Right lung (tissue), 2 donors: ENCODE measurements at regions not wholly inside any gene's neighbourhood (a gene's known extent, or its start where the extent isn't known, plus 50 kb on each side); places are given as distances from the start of the nearest gene placed in this dataset.
"Not testable (repeated sequence)": the region's sequence is repeated elsewhere in the genome, so short reads cannot be mapped to it uniquely, and the experiment has no call there.

ENCODE experiments used
- DNase-seq, 2 donors: peaks; one replicate each; pipeline ENCODE4 v3.0.0-alpha.2; 2013

GRCh38 chr15:60135961-60136360 is 131.8 kb downstream of the FOXB1 start:
- DNase-seq: no peak

GRCh38 chr15:60137711-60138396 is 133.7 kb downstream of the FOXB1 start:
- no peak for DNase-seq

GRCh38 chr15:60138397-60138968 is 134.4 kb downstream of the FOXB1 start:
- no peak for DNase-seq

- DNase-seq: no peak
Observed at GRCh38 chr15:60152386-60152785, 148.3 kb downstream of the FOXB1 start.

DNA sequence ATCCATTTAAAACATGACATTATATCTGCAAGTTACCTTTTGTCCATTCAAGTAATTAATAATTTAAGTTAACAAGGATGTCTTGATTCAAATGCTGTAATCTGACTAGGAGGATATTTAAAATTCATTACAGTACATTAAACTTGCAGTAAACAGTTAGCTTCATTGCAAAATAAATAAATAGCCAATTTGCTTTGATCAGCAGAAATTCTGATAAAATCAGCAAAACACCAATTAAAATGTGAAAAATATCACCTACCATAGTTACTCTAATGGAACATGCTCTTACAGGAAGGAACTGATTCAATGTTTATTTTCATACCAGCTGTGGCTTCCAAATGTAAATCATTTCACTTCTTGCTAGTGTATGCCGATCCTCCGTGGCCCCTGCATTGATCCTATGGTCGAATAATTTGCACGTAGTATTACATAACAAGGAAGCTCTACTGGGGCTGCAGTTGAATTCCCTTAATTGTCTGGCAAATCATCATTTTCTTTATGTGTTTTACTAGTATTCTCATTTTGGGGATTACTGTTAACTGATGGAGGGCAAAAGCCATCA is 150.7 kb downstream of the FOXB1 start:
- no peak for DNase-seq

DNA sequence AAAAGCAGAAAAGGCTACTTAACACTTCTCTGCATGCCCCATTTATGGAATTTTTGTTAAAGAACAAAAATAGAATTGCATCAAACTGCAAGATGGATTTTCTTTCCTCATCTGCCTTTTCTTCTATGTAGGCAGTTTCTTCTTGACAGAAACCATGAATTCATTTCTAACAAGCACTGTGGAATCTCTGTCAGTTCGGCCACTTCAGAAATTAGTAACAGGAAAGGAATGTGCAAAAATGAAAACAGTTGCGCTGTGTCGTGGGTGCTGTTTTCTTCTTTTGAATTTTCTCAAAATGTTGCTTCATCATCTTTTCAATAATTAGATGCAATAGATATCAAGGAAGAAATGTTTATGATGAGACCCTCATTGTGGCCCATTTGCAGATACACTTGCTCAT is 151.6 kb downstream of the FOXB1 start:
- DNase-seq: no peak

GRCh38 chr15:60160909-60161308 is 156.8 kb downstream of the FOXB1 start:
- no peak for DNase-seq

DNA sequence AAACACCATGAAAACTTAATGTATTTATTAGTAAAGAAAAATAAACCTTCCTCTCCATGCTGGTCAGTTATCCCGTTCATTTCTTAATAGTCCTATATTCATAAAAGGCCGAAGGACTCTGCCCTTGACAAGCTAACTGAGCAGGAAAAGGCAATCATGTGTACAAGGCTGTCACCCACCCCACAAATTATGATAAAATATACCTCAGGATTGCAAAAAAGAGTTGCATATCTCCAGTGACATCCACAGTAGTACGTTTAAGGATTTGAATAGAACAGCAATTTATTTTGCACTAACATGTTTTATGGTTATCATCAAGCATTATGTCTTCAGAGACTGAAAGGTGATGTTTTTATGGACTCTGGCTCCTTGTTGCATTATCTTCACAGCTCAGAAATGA is 157.6 kb downstream of the FOXB1 start:
- DNase-seq: no peak

- no peak for DNase-seq
Observed at GRCh38 chr15:60162251-60162967, 158.3 kb downstream of the FOXB1 start.

- DNase-seq: no peak
Observed at GRCh38 chr15:60162968-60163355, 158.9 kb downstream of the FOXB1 start.

- DNase-seq: no peak
Observed at GRCh38 chr15:60165111-60165510, 161.0 kb downstream of the FOXB1 start.

DNA sequence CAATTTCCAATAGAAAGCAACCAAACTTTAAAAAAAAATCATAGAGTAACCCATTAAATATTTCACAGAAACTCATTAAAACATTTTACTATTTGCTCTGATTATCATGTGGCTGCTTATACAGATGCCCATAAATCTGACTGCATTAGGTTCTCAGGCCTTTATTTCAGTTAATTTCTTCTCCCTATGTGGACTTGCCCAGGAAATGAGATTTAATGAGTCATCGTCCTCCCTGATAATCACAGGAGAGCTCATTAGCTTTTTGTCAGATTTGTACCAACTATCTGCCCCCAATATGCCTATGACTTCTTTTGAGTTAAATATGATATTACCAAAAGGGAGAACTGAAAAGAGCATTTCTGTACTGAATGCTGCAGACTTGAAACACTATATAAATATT is 168.0 kb downstream of the FOXB1 start:
- no peak for DNase-seq

DNA sequence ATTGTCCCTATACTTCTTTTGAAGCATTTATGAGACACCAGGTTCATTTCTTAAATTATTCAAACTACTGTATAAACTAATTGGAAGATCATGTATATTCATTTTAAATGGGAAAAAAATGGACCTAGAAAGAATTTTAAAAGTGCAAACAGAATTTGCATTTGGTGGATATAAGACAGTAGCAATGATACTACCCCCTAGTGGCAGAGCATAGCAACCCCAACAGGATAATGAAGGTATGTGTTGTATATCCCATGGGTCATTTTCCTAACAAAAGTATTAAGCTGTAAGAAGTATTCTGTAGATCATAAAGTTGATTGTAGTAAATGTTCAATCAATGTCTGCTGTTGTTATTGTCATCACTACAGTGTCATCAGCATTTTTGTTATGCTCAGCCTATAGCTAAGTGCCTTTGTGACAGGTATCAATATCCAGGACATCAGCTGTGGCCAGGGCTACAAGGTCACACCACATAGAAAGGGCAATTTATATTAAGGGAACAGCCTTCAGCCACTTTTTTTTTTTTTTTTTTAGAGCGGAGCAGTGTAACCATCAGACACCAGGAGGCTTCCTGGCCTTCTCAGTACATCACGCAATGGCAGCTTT is 175.8 kb downstream of the FOXB1 start:
- DNase-seq: peak in 1 of 2 donors; percentile 2

DNA sequence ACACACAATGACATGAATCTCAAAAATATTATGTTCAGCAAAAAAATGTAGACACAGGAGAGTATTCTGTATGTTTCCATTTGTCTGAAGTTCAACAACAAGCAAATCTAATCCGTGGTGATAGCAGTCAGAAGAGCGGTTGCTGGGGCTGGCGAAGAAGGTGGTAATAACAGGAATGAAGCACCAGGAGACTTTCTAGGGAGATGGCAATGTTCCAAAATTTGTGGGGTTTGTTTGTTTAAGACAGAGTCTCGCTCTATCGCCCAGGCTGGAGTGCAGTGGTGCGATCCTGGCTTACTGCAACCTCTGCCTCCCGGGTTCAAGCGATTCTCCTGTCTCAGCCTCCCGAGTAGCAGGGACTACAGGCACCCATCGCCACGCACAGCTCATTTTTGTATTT is 177.8 kb downstream of the FOXB1 start:
- DNase-seq: not testable (repeated sequence)

DNA sequence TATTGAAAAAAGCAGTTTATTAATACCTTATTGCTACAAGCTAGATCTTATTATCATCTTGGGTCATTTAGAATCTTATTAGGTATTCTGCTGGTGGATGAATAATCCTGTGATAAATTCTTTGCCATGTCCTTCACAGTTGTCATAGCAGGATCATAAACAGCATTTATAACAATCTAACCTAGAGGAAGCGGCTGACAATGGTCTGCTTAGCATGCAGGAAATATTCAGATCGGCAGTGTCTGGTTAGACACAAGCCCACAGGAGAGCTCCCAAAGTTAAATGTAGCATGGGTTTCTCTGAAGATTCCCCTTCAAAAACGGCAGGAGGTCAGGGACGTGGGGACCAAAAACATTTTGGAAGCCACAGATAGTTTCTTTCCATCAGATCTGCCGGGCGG is 179.3 kb downstream of the FOXB1 start:
- DNase-seq: no peak

DNA sequence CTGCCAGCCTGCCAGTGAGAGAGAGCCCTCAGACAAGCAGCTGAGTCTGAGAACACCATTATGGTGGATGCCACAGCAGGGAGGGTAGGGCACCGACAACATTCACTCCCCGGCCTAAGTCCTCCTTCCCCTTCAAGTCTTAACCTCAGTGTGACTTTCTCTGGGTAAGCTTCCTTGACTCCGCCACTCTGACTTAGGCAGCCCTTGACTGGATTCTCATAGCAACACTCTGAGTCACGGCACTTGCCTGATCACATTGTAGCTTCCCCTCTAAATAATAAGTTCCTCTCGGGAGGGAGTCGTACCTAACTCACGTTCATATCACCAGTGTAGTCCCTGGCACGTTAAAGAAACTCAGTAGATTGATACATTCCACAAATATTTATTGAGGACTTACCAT is 180.5 kb downstream of the FOXB1 start:
- no peak for DNase-seq

GRCh38 chr15:60191016-60191415 is 186.9 kb downstream of the FOXB1 start:
- no peak for DNase-seq

DNA sequence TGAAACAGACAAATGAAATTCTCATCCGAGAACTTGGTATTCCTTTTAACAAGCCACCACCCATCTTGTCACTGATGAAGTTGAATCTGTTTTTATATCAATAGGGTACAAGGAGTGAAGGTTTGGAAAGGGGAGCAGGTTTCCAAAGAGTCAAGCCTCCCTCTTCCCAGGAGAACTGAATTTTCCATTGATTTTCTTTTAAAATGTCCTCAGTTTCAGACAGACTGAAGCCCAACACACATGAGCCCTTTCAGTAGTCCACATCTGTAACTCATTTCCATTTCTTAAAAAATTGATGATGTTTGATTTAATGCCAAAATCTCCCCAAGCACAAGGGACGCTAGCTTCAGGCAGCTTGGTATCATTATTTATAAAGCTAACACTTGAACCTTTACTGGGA is 187.7 kb downstream of the FOXB1 start:
- DNase-seq: no peak

DNA sequence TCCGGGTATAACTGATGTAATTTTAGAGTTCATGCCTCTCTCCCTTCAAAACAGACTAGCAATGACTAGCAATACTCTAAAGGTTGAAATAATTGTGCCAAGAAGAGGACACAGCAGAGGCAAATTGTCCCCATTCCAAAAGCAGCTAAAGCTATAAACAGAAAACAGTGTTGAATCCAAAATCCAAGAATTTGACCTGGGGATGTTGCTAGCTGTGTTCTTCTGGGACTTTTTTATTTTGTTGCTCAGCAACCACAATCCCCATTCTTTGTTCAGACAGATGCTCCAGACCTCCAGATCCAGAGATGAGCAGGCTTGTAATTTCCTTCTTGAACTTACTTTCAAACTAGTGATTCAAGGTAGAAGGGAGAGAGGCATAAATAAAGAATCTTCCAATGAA is 191.5 kb downstream of the FOXB1 start:
- no peak for DNase-seq

GRCh38 chr15:60204131-60204885 is 193.5 kb downstream of the ANXA2 start:
- no peak for DNase-seq

DNA sequence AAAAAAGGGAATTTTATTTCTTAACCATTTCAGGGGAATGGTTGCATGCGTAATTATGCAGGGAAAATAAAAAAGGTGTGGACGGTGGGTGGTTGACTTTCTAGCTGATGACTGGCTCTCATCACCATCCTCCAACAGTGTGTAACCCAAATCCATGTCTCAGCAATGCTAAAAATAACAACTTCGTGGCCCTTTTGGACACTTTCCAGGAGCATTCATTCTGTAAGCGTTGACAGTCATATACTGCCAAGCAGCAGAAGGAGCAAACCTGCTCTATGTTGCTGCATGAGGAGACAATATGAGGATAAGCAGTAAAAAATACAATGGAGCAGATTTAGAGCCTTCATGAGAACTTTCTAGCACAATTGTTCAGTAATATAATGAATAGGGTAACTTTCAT is 189.1 kb downstream of the ANXA2 start:
- DNase-seq: no peak

DNA sequence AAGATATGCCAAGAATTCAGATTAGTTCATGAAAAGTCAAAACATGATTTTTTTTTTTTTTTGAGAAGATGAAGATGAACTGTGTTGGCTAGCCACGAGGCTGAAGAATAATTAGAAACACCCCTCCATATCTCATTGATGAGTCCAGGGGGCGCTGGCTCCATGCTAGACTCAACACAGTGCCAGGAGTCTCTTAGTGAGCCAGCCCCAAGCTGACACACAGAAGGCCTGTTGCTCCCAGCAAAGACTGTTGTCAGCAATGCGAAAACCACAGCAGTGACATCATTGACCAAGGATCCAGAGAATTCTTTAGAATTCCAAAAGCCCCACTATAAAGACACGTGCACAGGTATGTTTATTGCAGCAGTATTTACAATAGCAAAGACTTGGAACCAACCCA is 185.2 kb downstream of the ANXA2 start:
- DNase-seq: no peak
